NCI-H345 treated with DMSO at 0.1 percent for 48 hours (cell line): ENCODE measurements at regions not wholly inside any gene's neighbourhood (a gene's known extent, or its start where the extent isn't known, plus 50 kb on each side); places are given as distances from the start of the nearest gene placed in this dataset.

ENCODE experiments used
- DNase-seq: peaks from one replicate; lab custom pipeline; 2025; ENCODE audit not compliant: unreplicated experiment; lab: John Stamatoyannopoulos, UW

DNA sequence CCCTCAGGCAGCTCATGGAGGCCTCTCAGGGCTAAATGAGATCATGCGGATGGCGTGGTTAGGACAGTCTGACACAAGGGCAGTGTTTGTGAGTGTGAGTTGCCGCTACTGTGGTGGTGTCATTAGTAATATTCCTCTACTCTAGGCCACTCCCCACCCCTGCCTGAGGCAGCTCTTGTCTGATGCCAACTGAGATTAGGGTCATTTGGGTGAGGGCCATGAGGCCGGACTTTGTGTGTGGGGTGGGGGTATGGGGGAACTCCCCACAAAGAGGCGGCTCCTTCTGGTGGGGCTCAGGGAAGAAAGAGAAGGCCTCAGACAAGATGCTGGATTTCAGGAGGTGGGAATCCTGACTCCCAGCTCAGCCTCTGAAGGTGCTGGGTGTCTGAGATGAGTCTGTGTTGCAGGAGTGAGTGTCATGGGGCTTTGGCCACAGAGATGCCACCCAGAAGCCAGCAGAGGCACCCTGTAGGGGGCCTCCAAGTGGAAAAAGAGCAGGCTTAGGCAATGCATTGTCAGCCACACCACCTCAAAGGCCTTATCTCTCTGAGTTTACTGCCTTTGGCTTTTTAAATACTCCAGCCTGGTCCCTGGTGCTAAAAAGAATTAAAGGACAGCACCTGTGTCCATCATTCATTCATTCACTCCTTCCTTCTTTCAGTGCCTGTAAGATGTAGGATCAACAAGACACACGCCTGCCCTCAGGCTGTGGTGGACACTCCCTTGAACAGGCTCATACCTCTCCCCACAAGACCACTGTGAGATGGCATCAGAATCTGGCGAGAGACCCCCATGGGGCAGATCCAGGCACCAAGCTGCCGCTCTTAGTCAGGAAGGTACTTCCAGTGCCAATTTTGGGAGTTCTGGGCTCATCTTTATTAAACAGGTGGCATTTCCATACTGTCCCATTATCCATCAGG, 175.2 kb downstream of the MRPL14 start:
- DNase-seq = no peak

DNA sequence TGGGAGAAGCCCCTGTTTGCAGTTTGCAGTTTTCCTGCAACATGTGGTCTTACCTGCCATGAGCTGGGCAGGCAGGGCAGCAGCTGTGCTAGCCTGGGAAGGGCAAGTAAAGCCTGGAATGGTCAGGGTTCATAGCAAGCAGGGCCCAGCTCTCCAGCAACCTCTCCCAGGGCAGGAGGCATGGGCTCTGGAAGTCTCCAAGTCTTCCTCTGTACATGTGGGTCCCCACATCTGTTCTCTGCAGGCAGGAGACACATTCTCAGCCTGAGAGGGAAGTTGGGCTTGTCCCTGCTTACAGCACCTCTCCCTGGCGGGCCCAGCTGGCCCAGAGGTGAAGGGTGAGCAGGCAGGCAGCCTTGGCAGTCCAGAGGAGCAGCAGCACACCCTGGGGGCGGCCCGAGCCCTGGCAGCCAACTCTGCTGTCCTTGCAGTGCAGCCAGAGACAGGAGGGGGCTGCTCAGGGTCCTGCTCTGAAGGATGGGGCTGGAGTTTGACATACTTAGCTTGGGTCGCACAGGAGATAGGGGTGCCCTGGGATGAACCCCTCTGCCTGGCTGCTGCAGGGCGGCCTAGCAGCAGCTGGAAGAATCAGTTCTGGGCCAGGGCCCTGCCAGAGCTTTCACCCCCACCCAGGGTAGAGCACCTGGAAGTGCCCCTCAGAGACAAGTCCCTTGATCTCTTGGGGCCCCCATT, 176.0 kb downstream of the MRPL14 start:
- no peak for DNase-seq

DNA sequence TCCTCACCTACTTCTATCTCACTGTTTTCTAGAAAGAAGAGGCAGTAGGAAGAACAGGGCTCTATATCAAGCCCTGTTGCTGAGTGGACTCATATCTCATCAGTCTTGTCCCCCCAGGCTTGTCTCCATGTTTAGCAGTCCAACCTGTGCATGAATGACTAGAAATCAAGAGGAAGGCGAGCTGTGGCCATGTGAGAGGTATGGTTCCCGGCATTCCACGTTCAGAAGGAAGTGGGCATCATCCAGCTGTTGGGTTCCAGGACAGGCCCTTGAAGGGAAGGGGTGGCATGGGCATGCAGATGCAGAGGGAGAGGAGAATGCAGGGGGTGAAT, 176.6 kb downstream of the MRPL14 start:
- DNase-seq = no peak

DNA sequence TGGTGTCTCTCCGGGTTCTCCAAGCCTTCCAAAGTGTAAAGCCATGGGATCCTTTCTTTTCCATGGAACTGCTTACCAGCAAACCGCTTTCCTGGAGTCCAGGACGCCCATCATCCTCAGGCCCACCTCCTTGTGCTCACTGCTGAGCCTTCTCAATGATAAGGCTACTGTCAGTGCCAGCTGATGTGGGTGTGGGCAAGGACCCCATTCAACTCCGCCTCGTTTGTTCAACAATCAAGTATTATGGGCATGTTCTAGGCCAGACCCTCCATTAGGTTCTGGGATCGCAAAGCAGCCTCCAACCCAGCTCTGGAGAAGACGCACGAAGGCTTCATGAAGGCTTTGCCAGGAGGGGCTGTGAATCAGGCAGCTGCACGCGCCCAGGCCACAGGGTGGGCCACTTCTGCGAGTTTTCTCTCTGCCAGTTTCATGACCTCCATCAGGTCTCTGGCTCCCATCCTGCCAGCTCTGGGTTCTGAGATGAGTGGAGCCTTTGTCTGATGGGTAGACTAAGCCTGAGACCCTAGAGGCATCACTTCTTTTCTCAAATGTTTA, 177.1 kb downstream of the MRPL14 start:
- no peak for DNase-seq

DNA sequence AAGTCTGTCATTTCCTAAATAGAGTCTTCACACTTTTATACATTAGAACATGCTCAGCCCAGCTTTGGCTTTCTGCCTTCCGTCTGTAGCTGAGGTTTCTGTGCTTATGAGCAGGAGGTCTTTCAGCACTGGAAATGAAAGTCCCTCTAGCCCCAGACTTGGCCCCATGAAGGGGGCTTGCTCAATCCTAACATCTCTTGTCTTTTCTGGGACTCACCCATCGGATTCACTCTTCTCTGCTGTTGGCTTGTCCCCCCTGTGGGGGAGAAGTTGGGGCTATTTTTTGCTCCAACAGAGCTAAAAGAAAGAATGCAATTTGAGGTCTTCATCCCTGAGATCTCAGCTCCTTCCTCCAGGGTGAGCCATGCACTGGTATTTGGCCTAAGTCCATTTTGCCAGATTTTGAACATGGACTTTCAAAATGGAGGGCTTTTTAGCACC, 177.7 kb downstream of the MRPL14 start:
- DNase-seq = no peak

DNA sequence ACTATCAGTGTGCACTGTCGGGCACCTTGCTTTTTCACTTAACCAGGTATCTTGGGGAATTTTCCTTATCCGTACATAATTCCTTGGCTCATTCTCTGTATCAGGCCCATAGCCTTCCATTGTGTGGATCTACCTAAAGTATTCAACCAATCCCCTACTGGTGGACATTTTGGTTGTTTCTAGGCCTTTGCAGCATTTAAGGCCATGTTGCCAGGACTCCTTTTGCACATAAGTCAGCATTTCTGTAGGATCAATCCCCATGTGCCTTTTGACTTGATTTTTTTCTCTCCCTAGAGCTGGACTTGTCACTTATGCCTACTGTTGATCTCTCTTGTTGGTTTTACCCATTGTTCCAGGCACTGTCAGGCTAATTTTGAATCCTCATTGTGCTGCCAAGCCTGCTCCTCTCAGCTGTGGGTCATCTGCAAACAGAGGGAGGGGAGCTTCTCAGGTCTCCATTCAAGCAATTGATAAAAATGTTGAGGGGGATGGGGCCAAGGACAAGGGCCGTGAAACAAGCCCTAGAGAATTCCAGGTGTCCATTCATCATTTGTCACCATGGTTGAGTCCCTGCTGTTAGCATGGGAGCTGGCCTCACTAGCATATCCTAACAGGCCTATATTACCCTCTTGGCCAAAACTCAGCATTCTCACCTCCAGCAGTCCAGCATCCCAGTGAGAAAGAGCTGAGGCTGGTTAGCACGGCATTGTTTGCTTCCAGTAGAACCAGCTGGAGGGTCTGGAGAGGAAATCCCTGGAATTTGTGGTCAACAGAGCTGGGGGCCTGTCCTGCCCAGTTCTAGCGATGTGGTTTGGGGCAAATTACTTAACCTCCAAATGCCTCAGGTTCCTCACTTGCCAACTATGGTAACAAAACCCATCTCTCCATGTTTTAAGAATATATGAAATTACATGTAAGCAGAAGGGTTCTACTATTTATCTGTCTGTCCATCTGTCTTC, 178.4 kb downstream of the MRPL14 start:
- DNase-seq = no peak

DNA sequence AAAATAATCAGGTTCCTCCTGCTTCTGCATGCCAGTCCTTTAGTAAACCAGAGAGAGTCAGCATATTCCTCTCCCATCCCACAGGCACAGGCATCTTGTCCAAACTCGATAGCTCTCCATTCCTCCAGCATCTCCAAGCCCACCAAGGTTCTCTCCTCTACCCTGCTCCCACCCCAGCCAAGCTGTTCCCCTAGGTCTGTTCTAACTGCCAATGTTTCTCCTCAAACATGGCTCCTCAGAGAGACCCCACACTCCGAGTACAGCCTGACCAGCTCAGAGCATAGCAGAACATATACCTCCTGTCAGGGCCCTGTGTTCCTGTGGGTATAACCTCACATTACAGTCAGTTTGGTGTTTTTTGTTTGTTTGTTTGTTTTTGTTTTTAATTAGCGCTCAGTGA, 177.8 kb downstream of the VEGFA start:
- no peak for DNase-seq

DNA sequence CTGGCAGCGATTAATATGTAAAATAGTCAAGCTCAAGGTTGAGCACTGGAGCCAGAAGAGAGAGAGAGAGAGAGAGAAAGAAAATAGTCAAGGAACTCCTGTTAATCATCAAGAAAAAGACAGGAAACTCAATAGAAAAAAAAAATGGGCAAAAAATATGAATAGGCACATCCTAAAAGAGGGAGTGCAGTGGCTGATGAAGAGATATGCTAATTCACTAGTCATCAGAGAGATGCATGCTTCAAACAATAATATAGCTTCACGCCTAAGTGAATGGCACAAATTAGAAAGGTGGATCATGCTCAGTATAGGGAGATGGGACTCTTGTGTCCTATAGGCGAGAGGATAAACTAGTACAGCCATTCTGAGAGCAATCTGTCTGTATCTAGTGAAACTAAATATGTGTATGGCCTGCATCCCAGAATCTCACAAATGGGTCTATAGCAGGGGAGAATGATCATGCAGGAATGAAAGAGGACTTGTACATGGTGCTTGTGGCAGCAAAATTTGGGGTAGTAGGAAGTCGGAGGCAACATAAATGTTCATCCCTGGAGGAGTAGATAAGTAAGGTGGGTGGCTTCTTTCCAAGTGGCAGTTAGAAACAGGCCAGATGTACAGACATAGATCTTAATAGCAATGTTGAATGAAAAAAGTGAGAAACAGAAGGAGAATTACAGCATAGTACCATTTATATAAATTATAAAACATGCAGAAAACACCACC, 176.8 kb downstream of the VEGFA start:
- DNase-seq = no peak

DNA sequence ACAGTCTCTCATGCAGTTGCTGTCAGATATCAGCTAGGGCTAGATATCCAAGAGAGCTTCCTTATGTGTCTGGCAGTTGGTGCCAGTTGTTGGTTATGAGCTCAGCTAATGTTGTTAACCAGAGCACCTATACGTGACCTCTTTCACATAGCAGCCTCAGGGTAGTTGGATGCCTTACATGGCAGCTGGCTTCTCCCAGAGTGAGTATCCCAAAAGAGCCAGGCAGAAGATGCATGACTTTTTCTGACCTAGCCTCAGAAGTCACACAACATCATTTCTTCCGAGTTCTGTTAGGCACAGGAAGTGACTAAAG, 175.7 kb downstream of the VEGFA start:
- DNase-seq = no peak

DNA sequence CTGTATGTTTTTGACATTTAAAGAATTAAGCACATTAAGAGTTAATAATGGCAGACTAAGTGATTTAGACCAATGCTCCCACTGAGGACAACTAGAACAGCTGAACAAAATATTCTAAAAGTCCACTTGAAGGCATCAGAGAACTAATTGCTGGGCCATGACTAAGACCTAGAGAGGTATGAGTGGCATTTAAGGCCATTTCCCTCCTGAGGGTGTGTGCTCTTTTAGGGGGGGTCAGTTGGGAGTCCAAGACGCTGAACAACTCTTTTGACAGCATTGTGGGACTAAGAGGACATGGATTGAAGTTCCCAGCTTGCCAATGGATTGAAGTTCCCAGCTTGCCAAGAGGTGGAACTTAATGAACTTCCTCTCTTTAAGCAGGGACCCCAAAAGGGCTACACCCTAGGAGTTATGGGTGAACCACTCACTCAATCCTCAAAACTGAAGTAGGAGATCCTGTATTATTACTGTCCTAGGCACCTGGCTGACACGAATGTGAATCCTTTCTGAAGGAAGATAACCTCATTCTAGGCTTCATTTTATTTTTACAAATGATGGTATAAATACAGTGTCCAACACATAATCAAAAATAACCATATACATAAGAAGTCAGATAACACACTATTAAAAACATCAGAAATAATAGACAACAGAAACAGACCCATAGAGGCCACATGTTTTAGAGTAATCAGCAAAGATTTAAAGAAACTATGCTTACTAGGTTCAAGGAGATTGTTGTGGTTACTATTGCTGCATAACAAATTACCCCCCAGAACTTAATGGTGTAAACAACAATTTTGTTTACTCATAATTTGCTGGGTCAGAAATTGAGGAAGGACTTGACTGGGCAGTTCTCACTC, 175.1 kb downstream of the VEGFA start:
- no peak for DNase-seq

DNA sequence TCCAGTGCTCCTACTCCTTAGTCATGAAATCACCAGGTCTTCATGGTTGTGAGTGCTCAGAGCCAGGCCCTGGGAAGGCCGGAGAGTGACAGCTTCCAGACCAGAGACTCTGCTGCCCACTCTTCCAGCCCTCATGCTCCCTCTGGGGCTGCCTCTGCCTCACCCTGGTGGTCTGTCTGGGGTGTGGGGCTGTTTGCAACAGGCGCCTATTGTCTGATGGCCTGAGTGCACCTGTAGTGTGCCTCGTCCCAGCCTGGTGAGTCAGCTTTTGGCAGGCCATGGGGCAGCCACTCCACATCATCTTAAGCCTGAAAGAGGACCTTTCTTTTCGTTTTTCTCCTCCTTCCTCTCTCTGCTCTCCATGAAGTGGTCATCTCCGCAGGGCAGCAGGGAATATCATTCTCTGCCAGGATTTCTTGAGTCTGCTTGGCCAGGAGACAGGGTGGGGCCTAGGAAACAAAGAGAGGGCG, 173.8 kb downstream of the VEGFA start:
- DNase-seq = no peak

DNA sequence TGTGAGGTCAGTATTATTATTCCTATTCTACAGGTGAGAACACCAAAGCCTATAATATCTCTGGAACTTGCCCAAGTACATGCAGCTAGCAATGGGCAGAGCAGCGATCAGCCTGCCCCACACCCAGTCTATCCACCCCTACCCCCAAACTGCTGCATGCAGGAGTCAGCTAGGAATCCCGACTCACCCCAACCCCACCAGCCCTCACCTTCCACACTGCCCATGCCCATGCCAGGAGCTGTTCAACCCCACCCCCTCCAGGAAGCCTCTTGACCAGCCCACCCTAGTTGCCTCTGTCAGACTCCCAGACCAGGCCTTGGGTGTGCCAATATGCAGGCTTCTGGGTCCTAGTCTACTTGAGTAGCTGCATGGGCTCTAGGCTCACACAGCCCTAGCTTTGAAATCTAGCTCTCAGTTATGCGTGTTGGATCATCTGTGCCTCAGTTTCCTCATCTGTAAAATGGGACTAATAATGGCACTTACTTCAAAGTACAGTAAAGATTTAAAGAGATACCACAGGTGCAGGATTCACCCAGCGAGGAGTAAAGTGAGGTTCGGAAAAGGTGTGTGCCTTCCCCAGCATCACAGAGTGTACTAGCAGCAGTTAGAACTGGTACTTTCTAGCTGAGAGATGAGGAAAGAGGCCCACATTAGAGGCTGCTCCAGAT, 173.2 kb downstream of the VEGFA start:
- DNase-seq = no peak

DNA sequence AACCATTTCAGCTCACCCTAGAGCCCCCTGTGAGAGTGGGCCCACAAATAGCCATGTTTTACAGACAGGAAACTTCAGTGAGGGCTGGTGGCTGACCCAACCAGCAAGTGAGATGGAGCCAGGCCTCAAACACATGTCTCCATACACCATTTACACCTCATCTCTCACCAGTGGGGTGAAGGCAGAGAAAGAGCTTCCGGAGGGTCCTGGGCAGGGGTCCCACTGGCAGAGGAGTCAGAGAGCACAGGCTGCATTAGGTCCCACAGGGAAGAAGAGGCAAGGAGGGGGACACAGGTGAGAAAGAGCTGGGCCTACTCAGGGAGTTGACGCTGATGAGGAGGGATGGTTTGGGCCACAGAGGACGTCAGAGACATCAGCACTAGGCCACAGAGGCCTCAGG, 172.6 kb downstream of the VEGFA start:
- no peak for DNase-seq

DNA sequence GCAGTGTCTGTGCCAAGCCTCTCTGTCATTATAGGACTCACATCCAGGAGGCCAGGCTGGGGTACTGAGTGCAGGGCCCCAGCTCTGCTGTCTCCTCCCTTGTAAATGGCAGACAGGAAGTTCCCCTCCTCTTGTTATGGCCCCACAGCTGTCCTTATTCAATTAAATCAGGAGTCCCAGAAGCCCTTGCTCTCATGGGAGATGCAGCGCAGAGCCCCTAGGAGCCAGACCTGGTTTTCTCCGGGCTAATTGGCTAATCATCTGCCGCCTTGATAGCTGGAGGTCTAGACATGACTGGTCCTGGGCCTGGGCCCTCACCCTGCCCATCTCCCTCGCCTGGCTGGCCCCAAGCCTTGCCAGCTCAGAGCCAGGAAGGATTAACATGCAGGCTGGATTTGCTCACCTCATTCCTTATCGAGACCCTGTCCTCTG, 172.0 kb downstream of the VEGFA start:
- DNase-seq = no peak

DNA sequence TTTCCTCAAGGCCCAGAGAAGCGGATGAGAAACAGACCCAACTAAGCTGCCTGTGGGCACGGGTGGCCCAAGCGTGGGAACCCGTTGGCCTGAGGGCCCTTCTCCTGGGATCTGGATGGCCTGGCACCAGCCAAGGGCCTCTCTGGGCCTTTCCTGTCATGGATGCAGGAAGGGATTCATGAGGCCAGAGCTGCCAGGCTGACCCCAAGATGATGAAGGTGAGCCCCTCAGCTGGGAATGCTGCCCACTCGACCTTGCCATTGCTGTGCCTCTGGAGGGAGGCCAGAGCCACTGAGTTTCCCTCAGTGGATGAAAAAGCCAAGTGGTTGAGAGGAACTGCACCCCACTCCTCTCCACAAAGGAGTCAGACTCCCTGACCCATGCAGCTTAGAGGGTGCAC, 171.2 kb downstream of the VEGFA start:
- DNase-seq = no peak

DNA sequence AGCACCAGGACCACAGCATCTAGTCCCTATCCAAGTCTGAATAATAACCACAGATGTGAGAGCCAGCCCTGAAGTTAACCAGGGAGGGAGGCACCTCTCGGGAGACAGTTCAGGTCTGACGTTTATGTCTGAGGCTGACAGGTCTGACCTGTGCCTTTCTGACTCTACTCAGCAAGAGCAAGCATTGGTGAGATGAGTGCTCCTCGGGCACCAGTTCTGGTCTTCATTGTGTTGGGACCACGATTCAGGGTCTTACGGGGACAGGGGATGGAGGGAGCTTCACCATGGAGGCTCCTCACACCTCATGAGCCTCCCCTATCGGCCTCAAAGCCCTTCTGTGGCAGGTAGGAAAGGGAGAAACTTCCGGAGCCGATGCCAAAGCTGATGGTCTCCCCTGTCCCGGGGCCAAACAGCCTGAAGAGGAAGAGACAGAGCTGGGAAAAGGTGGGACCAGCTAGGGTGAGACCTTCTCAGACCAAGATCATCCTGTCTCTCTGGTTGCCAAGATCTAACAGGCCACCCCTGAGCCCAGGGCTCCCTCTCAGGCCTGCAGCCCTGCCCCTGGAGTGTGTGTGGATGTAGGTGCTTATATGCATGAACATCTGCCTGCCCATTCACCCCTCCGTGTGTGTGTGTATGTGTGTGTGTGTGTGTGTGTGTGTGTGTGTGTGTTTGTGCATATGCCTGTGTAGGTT, 170.5 kb downstream of the VEGFA start:
- DNase-seq = no peak

DNA sequence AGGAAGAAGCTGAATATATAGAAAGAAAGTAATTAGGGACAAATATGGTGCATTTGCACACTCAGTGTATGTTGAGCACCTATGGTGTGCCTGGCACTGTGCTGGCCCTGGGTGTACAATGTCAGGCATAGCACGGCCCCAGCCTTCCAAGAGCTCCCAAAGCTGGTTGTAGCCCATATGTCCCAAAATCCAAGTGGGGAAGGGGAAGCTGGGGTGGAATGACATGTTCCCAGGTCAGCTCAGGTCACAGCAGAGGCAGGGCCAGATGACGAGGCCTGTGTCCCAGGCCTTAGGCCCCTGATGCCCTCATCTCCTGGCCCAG, 170.0 kb downstream of the VEGFA start:
- no peak for DNase-seq

DNA sequence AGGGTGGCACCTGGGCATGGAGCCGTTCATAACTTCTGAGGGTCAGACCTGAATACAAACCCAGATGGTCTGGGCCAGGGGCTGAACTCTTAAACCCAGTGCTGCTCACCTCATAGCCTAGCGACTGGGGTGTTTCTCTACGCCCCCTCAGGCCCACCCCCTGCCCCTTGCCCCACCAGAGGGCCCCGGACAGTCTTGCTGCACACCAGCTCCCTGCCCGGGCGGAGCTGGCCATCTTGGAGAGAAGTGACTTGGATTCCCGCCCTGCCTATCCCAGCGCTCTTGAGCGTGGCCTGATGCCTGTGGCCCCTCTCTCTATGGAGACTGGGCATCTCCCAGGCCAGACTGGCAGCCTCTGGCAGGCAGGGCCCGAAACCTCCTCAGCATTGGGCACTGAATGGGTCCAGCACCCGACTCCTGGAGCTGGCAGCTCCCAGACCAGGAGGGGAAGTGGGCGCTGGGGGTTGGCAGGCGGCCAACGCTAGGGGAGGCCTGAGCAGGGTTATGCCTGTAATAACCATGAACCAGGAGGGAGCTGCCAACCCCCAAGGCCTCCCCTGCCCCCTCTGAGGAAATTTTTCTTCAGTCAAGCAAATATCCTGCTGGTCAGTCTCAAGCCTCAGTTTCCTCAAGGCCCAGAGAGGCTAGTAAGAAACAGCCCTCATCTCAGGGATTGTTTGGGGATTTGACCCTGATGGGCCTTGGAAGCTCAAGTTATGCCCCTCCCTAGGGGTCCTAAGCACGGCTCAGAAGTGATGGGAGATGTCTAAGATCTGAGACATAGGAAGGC, 169.5 kb downstream of the VEGFA start:
- no peak for DNase-seq
